ENCODE measurements at regions not wholly inside any gene's neighbourhood (a gene's known extent, or its start where the extent isn't known, plus 50 kb on each side); places are given as distances from the start of the nearest gene placed in this dataset.

DNA sequence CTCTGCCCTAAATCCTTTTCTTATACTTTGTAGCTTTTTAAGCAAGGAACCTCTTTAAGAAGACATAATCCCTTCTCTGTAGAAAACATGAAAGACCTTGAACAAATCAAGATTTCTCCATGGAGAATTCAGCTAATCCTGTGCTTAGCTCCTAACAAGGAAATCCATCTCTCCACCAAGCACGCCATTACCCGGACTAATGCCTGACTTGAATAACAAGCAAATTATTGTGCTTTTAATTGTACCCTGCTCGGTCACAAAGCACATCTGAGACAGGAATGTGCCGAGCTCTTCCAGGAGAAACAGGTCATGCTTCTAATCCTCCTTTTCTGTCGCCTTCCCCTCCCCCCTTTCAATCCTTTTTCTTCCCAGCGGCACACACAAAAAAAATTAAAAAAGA, 141.3 kb downstream of the PSAT1 start:
- Histone ChIP-seq H3K9ac (ENCODE audit: low read depth in 2 of 2, low read length in 2 of 2) (no peak overlapping the region), H3K27me3 (no peaks in the 10 kb centered on the region), H3K4me1 (no peaks in the 10 kb centered on the region), H3K4me3 (no peak overlapping the region), H3K27ac (no peak overlapping the region), H3K9me3 (no peaks in the 10 kb centered on the region), H3K36me3 (no peaks in the 10 kb centered on the region)
- TF ChIP-seq, protein P1, sequence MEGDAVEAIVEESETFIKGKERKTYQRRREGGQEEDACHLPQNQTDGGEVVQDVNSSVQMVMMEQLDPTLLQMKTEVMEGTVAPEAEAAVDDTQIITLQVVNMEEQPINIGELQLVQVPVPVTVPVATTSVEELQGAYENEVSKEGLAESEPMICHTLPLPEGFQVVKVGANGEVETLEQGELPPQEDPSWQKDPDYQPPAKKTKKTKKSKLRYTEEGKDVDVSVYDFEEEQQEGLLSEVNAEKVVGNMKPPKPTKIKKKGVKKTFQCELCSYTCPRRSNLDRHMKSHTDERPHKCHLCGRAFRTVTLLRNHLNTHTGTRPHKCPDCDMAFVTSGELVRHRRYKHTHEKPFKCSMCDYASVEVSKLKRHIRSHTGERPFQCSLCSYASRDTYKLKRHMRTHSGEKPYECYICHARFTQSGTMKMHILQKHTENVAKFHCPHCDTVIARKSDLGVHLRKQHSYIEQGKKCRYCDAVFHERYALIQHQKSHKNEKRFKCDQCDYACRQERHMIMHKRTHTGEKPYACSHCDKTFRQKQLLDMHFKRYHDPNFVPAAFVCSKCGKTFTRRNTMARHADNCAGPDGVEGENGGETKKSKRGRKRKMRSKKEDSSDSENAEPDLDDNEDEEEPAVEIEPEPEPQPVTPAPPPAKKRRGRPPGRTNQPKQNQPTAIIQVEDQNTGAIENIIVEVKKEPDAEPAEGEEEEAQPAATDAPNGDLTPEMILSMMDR (IDR thresholded peaks at IDR 0.05): no peak
- DNase-seq: no peak
- intact Hi-C loops (cut with DNase I): no loop called here

GRCh38 chr9:78438780-78439179, 141.9 kb downstream of the PSAT1 start:
- Histone ChIP-seq H3K9ac (ENCODE audit: low read depth in 2 of 2, low read length in 2 of 2) (no peak overlapping the region), H3K27ac (no peak overlapping the region), H3K9me3 (no peaks in the 10 kb centered on the region), H3K36me3 (no peaks in the 10 kb centered on the region), H3K4me1 (no peaks in the 10 kb centered on the region), H3K4me3 (no peak overlapping the region), H3K27me3 (no peaks in the 10 kb centered on the region)
- intact Hi-C loops (cut with DNase I): no loop called here
- no peak for DNase-seq
- TF ChIP-seq, protein P1 (IDR thresholded peaks at IDR 0.05): no peak

DNA sequence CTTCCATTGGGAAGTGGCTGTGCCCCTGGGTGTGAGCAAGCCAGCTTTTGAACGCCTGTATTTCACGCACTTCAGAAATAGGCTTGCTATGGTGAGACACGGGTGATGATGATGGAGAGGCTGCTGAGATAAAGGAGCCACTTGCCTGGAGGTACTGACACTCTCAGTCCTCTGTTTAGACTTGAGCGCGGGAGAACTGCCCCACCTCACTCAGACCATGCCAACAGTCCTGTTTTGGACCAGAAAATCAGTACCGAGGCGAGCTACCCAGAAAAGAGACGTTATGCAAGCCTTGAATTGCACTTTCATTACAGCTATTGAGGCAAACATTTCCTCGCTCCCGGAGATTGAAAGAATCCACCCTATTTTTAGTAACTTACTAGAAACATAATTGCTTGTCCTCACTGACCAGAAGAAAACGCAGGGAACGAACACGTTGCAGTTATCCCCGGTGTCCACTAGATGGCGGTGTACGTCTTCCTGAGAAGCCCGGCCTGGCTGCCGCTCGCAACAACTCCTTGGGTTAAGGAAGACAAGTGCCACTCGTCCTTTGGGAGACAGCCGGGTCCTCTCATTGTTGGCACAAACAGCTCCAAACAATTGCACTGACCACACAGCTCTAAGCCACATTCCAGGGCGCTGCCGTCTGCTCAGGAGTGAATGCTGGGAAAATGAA, 142.4 kb downstream of the PSAT1 start:
- Histone ChIP-seq H3K9me3 (no peaks in the 10 kb centered on the region), H3K4me3 (no peak overlapping the region), H3K27ac (no peak overlapping the region), H3K36me3 (no peaks in the 10 kb centered on the region), H3K9ac (ENCODE audit: low read depth in 2 of 2, low read length in 2 of 2) (no peak overlapping the region), H3K4me1 (no peaks in the 10 kb centered on the region), H3K27me3 (no peaks in the 10 kb centered on the region)
- intact Hi-C loops (cut with DNase I): no loop called here
- peak; percentile 71 for DNase-seq
- TF ChIP-seq, protein P1 (IDR thresholded peaks at IDR 0.05): peak; percentile 93

DNA sequence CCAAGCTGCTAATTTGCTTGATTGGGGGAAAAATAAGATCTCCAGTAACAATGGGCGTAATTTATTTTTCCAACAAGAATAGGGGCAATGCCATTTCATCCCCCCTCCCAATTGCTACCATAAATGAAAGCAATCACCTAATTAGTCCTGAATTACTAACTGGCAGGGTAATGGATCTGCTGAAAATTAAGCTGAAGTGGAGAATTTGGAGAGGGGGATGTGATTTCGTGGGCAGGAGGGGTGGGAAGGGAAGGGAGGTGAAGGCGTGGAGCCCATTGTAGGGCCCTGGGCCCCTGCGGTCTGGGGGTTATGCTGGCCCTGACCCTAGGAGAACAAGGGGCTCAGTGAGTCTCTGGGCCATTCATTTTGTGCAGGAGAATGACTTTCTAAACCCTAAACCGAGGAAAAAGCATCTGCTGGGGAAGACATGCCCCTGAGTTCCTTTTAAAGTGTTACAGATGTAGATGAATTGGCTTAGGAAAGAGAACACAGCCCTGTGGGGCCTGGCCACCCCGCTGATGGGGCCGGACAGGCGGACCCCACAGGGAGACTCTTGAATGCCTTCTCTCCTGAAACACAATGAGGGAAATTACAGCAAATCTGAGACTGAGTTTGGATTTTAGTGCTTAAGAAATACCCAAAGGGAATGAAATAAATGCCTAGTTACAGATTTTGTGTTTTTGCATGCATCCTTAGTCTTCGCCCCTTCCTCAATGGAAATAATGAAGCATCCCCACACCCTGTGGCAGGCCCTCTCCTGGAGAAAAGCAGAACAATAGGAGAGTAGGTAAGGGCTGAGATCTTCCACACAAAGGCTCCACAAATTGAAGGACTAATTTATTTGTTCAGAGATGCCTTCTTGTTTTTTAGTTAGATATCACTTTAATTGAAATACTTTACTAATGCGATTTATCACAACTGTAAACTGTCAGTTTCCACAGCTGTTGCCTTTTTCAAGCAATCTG, 143.2 kb downstream of the PSAT1 start:
- TF ChIP-seq, protein P1 (IDR thresholded peaks at IDR 0.05): no peak
- Histone ChIP-seq H3K4me3 (no peak overlapping the region), H3K36me3 (no peaks in the 10 kb centered on the region), H3K27me3 (no peaks in the 10 kb centered on the region), H3K9me3 (no peaks in the 10 kb centered on the region), H3K4me1 (no peaks in the 10 kb centered on the region), H3K27ac (no peak overlapping the region), H3K9ac (ENCODE audit: low read depth in 2 of 2, low read length in 2 of 2) (no peak overlapping the region)
- no peak for DNase-seq
- intact Hi-C loops (cut with DNase I): no loop called here

DNA sequence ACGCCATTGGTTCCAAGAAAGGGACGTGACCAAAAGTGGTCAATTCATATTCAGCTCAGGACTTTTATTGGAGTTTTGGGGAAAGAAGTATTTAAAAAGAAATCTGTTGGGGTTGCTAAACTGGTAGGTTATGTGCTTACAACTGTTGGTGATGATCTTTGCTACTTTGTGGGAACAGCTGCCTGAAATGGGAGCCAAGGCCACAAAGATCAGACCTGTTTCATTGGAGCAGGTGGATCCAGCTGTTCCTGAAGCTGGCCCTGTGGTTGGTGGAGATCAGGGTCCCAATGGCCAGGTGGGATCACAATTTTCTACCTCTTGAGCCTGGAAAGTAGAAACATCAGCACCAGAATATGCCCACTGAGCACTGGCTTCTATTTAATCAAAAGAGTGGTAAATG, 144.5 kb downstream of the PSAT1 start:
- no peaks in the 10 kb centered on the region for H3K36me3 ChIP-seq
- H3K27ac ChIP-seq: no peak overlapping the region
- H3K9ac ChIP-seq (ENCODE audit: low read depth in 2 of 2, low read length in 2 of 2): no peak overlapping the region
- no peaks in the 10 kb centered on the region for H3K4me1 ChIP-seq
- H3K27me3 ChIP-seq: no peaks in the 10 kb centered on the region
- no peaks in the 10 kb centered on the region for H3K9me3 ChIP-seq
- no peak overlapping the region for H3K4me3 ChIP-seq
- TF ChIP-seq, protein P1 (IDR thresholded peaks at IDR 0.05): no peak
- intact Hi-C loops (cut with DNase I): no loop called here
- DNase-seq: no peak

Data from colonic mucosa (tissue), 4 donors.